ENCODE measurements at regions not wholly inside any gene's neighbourhood (a gene's known extent, or its start where the extent isn't known, plus 50 kb on each side); places are given as distances from the start of the nearest gene placed in this dataset.

DNA sequence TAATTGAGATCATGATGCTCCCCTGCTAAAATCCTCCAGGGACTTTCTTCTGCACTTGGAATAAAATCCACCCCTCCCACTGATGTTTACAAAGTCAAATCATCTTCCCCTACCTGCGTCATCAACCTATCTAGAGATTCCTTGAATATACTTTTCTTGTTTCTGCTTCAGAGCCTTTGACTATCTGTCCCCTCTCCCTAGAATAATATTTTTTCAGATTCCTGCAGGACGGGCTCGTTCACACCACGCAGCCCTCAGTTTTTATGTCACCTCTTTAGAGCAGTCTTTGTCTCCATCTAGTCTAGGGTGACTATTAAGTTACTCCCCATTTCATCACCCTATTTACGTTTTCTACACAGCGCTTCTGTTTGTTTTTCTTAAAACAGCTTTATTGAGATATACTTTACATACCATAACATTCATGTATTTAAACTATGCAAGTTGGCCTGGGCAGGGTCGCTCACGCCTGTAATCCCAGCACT lies 94.8 kb upstream of the SESN3 start:
- TF ChIP-seq, protein P1, sequence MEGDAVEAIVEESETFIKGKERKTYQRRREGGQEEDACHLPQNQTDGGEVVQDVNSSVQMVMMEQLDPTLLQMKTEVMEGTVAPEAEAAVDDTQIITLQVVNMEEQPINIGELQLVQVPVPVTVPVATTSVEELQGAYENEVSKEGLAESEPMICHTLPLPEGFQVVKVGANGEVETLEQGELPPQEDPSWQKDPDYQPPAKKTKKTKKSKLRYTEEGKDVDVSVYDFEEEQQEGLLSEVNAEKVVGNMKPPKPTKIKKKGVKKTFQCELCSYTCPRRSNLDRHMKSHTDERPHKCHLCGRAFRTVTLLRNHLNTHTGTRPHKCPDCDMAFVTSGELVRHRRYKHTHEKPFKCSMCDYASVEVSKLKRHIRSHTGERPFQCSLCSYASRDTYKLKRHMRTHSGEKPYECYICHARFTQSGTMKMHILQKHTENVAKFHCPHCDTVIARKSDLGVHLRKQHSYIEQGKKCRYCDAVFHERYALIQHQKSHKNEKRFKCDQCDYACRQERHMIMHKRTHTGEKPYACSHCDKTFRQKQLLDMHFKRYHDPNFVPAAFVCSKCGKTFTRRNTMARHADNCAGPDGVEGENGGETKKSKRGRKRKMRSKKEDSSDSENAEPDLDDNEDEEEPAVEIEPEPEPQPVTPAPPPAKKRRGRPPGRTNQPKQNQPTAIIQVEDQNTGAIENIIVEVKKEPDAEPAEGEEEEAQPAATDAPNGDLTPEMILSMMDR (conservative IDR thresholded peaks at IDR 0.05; ENCODE audit: low read depth, low read length), result no peak
- no peak for TF ChIP-seq EZH2 (IDR thresholded peaks at IDR 0.05; ENCODE audit: low read length, unreplicated experiment)
- no peak for TF ChIP-seq EZH2phosphoT487 (IDR thresholded peaks at IDR 0.05; ENCODE audit: borderline replicate concordance, low read length)
